T-helper 2 cell treated with Interferon-gamma antibody and Interleukin-4, amounts not matched to agents 100 ng/mL and 5 ng/mL, for 36 hours (primary cell): ENCODE measurements at regions not wholly inside any gene's neighbourhood (a gene's known extent, or its start where the extent isn't known, plus 50 kb on each side); places are given as distances from the start of the nearest gene placed in this dataset.

ENCODE experiments used
- intact Hi-C: fragments of 100-400 bp; cut with micrococcal nuclease; formaldehyde crosslinking; loops from one replicate; pipeline ENCODE4 v1.15.1; 2023

- intact Hi-C loops, result no loop called here
Measured at GRCh38 chr6:19033683-19034082, 646.5 kb downstream of the RNF144B start.

GRCh38 chr6:19034986-19035385, 647.8 kb downstream of the RNF144B start:
- intact Hi-C loops, result no loop called here

GRCh38 chr6:19035461-19036195, 648.5 kb downstream of the RNF144B start:
- intact Hi-C loops, result no loop called here

GRCh38 chr6:19036196-19036555, 649.0 kb downstream of the RNF144B start:
- intact Hi-C loops, result no loop called here

- intact Hi-C loops, result no loop called here
Measured at GRCh38 chr6:19037607-19038006, 650.5 kb downstream of the RNF144B start.

- intact Hi-C loops, result no loop called here
Measured at GRCh38 chr6:19039287-19039686, 652.1 kb downstream of the RNF144B start.

- intact Hi-C loops, result no loop called here
Measured at GRCh38 chr6:19041906-19042305, 654.8 kb downstream of the RNF144B start.

GRCh38 chr6:19042420-19042819, 655.3 kb downstream of the RNF144B start:
- intact Hi-C loops, result no loop called here

GRCh38 chr6:19050765-19051164, 663.6 kb downstream of the RNF144B start:
- intact Hi-C loops, result no loop called here

- intact Hi-C loops, result no loop called here
Measured at GRCh38 chr6:19052219-19052618, 665.1 kb downstream of the RNF144B start.

GRCh38 chr6:19059102-19059501, 672.0 kb downstream of the RNF144B start:
- intact Hi-C loops, result no loop called here

GRCh38 chr6:19067165-19067564, 680.0 kb downstream of the RNF144B start:
- intact Hi-C loops, result no loop called here

GRCh38 chr6:19070520-19070919, 683.4 kb downstream of the RNF144B start:
- intact Hi-C loops, result no loop called here

GRCh38 chr6:19083801-19084200, 696.7 kb downstream of the RNF144B start:
- intact Hi-C loops, result no loop called here

- intact Hi-C loops, result no loop called here
Measured at GRCh38 chr6:19086480-19086879, 699.3 kb downstream of the RNF144B start.

GRCh38 chr6:19087296-19087695, 700.1 kb downstream of the RNF144B start:
- intact Hi-C loops, result no loop called here

GRCh38 chr6:19087897-19088296, 700.7 kb downstream of the RNF144B start:
- intact Hi-C loops, result no loop called here

- intact Hi-C loops, result no loop called here
Measured at GRCh38 chr6:19100752-19101151, 713.6 kb downstream of the RNF144B start.

- intact Hi-C loops, result no loop called here
Measured at GRCh38 chr6:19102936-19103335, 715.8 kb downstream of the RNF144B start.

GRCh38 chr6:19107468-19107867, 720.3 kb downstream of the RNF144B start:
- intact Hi-C loops, result no loop called here

- intact Hi-C loops, result no loop called here
Measured at GRCh38 chr6:19121521-19121920, 715.6 kb upstream of the ID4 start.

- intact Hi-C loops, result no loop called here
Measured at GRCh38 chr6:19127081-19127480, 710.1 kb upstream of the ID4 start.

GRCh38 chr6:19128701-19129100, 708.5 kb upstream of the ID4 start:
- intact Hi-C loops, result no loop called here

- intact Hi-C loops, result no loop called here
Measured at GRCh38 chr6:19135706-19136105, 701.5 kb upstream of the ID4 start.
